PC-9 (cell line): ENCODE measurements at regions not wholly inside any gene's neighbourhood (a gene's known extent, or its start where the extent isn't known, plus 50 kb on each side); places are given as distances from the start of the nearest gene placed in this dataset.

ENCODE experiments used
- BruUV-seq: library from RNA; stranded (reverse); fragments of 400-500 nt; replicated peaks from 2 replicates; lab custom pipeline; 2021; lab: Mats Ljungman, UMichigan
- CTCF ChIA-PET: fragments of 300-600 bp; sonication (Branson Sonifier 250); formaldehyde crosslinking; loops from one replicate; lab custom pipeline; 2022; ENCODE audit warnings: antibody characterized with exemption; lab: Charles Lee
- POLR2A ChIA-PET: fragments of 300-600 bp; sonication (Branson Sonifier 250); formaldehyde crosslinking; loops from one replicate; lab custom pipeline; 2022; ENCODE audit warnings: antibody characterized with exemption; ENCODE audit not compliant: unreplicated experiment; lab: Charles Lee
- DNase-seq, 2 experiments: peaks; one replicate each; pipeline versions ENCODE4 v3.0.0 to v3.0.0-alpha.2; 2015 to 2022; ENCODE audit warnings: mixed read lengths in 1 of 2
- H2AFZ ChIP-seq: fragments of 200-600 bp; sonication (generic); 2 replicates; pipeline ENCODE4 v1.8.1; 2017; ENCODE audit warnings: antibody characterized with exemption
- H3F3A ChIP-seq: fragments of 200-600 bp; sonication (generic); 2 replicates; pipeline ENCODE4 v1.8.1; 2017; ENCODE audit warnings: antibody characterized with exemption, mild to moderate bottlenecking, low read depth; ENCODE audit not compliant: insufficient read depth
- H3K27ac ChIP-seq: fragments of 200-600 bp; sonication (generic); 2 replicates; pipeline ENCODE4 v1.6.1; 2016; ENCODE audit warnings: mixed run types
- H3K27me3 ChIP-seq: fragments of 200-600 bp; sonication (generic); 2 replicates; pipeline ENCODE4 v1.6.1; 2016; ENCODE audit warnings: low read depth, mixed run types; ENCODE audit not compliant: insufficient read depth
- H3K36me3 ChIP-seq: fragments of 200-600 bp; sonication (generic); 2 replicates; pipeline ENCODE4 v1.6.1; 2016; ENCODE audit warnings: low read depth, mixed run types
- H3K4me1 ChIP-seq: fragments of 200-600 bp; sonication (generic); replicated peaks from 2 replicates; pipeline ENCODE4 v1.6.1; 2016; ENCODE audit warnings: mixed run types; ENCODE audit not compliant: insufficient read depth
- H3K4me2 ChIP-seq: fragments of 200-600 bp; sonication (generic); 2 replicates; pipeline ENCODE4 v1.6.1; 2017; ENCODE audit warnings: mixed run types
- H3K4me3 ChIP-seq: fragments of 200-600 bp; sonication (generic); 2 replicates; pipeline ENCODE4 v1.6.1; 2016; ENCODE audit warnings: mixed run types
- H3K79me2 ChIP-seq: fragments of 200-600 bp; sonication (generic); 2 replicates; pipeline ENCODE4 v1.6.1; 2017; ENCODE audit warnings: low read depth, mixed run types
- H3K9me2 ChIP-seq: fragments of 200-600 bp; sonication (generic); 2 replicates; pipeline ENCODE4 v1.8.1; 2017; ENCODE audit warnings: mild to moderate bottlenecking; ENCODE audit not compliant: insufficient read depth
- H3K9me3 ChIP-seq: fragments of 200-600 bp; sonication (generic); 2 replicates; pipeline ENCODE4 v1.8.1; 2016; ENCODE audit warnings: low read depth; ENCODE audit not compliant: insufficient read depth
- H4K20me1 ChIP-seq: fragments of 200-600 bp; sonication (generic); 2 replicates; pipeline ENCODE4 v1.8.1; 2017; ENCODE audit not compliant: insufficient read depth
- EZH2 ChIP-seq: fragments of 200-600 bp; sonication (generic); IDR thresholded peaks from 2 replicates; pipeline ENCODE4 v1.8.0; 2017; ENCODE audit warnings: antibody characterized with exemption, low read depth
- intact Hi-C: fragments of 100-400 bp; cut with micrococcal nuclease; formaldehyde crosslinking; loops from one replicate; pipeline ENCODE4 v1.10.0; 2022; ENCODE audit not compliant: unreplicated experiment
- TF ChIP-seq, protein P1 (sequence below): fragments of 200-600 bp; sonication (generic); conservative IDR thresholded peaks from 2 replicates; pipeline ENCODE4 v1.6.1; 2017; ENCODE audit warnings: mixed run types, antibody characterized with exemption, mild to moderate bottlenecking, moderate library complexity

- no peaks in the 10 kb centered on the region for H3K79me2 ChIP-seq
- no peaks in the 10 kb centered on the region for H3K9me2 ChIP-seq
- no peaks in the 10 kb centered on the region for H3K9me3 ChIP-seq
- H3K27me3 ChIP-seq = no peaks in the 10 kb centered on the region
- no peaks in the 10 kb centered on the region for H3F3A ChIP-seq
- DNase-seq = no peak
- ChIA-PET POLR2A (no interaction called here), CTCF (interaction anchor here (0.8 kb wide), 1 partner anchor 639 kb away, joined by 3 read pairs; no protein-coding TSS in a partner anchor)
- TF ChIP-seq EZH2 = no peak
- TF ChIP-seq, protein P1, sequence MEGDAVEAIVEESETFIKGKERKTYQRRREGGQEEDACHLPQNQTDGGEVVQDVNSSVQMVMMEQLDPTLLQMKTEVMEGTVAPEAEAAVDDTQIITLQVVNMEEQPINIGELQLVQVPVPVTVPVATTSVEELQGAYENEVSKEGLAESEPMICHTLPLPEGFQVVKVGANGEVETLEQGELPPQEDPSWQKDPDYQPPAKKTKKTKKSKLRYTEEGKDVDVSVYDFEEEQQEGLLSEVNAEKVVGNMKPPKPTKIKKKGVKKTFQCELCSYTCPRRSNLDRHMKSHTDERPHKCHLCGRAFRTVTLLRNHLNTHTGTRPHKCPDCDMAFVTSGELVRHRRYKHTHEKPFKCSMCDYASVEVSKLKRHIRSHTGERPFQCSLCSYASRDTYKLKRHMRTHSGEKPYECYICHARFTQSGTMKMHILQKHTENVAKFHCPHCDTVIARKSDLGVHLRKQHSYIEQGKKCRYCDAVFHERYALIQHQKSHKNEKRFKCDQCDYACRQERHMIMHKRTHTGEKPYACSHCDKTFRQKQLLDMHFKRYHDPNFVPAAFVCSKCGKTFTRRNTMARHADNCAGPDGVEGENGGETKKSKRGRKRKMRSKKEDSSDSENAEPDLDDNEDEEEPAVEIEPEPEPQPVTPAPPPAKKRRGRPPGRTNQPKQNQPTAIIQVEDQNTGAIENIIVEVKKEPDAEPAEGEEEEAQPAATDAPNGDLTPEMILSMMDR = no peak
- no peaks in the 10 kb centered on the region for H3K36me3 ChIP-seq
- no peak overlapping the region for H3K27ac ChIP-seq
- no peak overlapping the region for H2AFZ ChIP-seq
- H3K4me1 ChIP-seq = no peaks in the 10 kb centered on the region
- H3K4me2 ChIP-seq = no peak overlapping the region
- BruUV-seq = no TSS peak
- no peaks in the 10 kb centered on the region for H4K20me1 ChIP-seq
- no peak overlapping the region for H3K4me3 ChIP-seq
- intact Hi-C loops = loop anchor here (5.0 to 10.0 kb wide), 2 partner anchors 487 to 640 kb away; partner anchors contain the start of gene ADAMTS9
These were observed 484.4 kb upstream of the ADAMTS9 start for GRCh38 chr3:65172209-65172608.

GRCh38 chr3:65170390-65171042 lies 482.7 kb upstream of the ADAMTS9 start:
- no peak for TF ChIP-seq EZH2
- TF ChIP-seq, protein P1 = peak; percentile 52
- H3K4me3 ChIP-seq = no peak overlapping the region
- H3K9me3 ChIP-seq = no peaks in the 10 kb centered on the region
- BruUV-seq = no TSS peak
- H2AFZ ChIP-seq = no peak overlapping the region
- POLR2A ChIA-PET = no interaction called here
- DNase-seq = no peak
- no peaks in the 10 kb centered on the region for H3K4me1 ChIP-seq
- H3K4me2 ChIP-seq = no peak overlapping the region
- no peaks in the 10 kb centered on the region for H3F3A ChIP-seq
- no peaks in the 10 kb centered on the region for H3K36me3 ChIP-seq
- no peak overlapping the region for H3K27ac ChIP-seq
- no peaks in the 10 kb centered on the region for H3K27me3 ChIP-seq
- no peaks in the 10 kb centered on the region for H4K20me1 ChIP-seq
- H3K79me2 ChIP-seq = no peaks in the 10 kb centered on the region
- CTCF ChIA-PET = interaction anchor here (0.5 to 0.6 kb wide), 3 partner anchors 195 to 267 kb away, joined by 3 to 8 read pairs (median 4); no protein-coding TSS in a partner anchor
- H3K9me2 ChIP-seq = no peaks in the 10 kb centered on the region
- intact Hi-C loops = loop anchor here (5.0 to 10.0 kb wide), 2 partner anchors 486 to 638 kb away; partner anchors contain the start of gene ADAMTS9

GRCh38 chr3:65169961-65170360 lies 482.2 kb upstream of the ADAMTS9 start:
- Histone ChIP-seq H3K4me3 (no peak overlapping the region), H3K27me3 (no peaks in the 10 kb centered on the region), H4K20me1 (no peaks in the 10 kb centered on the region), H3K4me1 (no peaks in the 10 kb centered on the region), H3K36me3 (no peaks in the 10 kb centered on the region), H3K9me2 (no peaks in the 10 kb centered on the region), H3K4me2 (no peak overlapping the region), H3F3A (no peaks in the 10 kb centered on the region), H3K27ac (no peak overlapping the region), H2AFZ (no peak overlapping the region), H3K79me2 (no peaks in the 10 kb centered on the region), H3K9me3 (no peaks in the 10 kb centered on the region)
- intact Hi-C loops = loop anchor here (5.0 to 10.0 kb wide), 2 partner anchors 485 to 638 kb away; partner anchors contain the start of gene ADAMTS9
- no TSS peak for BruUV-seq
- POLR2A ChIA-PET = no interaction called here
- no peak for DNase-seq
- TF ChIP-seq, protein P1 = no peak
- TF ChIP-seq EZH2 = no peak
- CTCF ChIA-PET = interaction anchor here (0.5 to 0.6 kb wide), 2 partner anchors 195 to 267 kb away, joined by 3 to 8 read pairs; no protein-coding TSS in a partner anchor
